ENCODE measurements at regions not wholly inside any gene's neighbourhood (a gene's known extent, or its start where the extent isn't known, plus 50 kb on each side); places are given as distances from the start of the nearest gene placed in this dataset.

- no peaks in the 10 kb centered on the region for H3K79me2 ChIP-seq (ENCODE audit: control insufficient read depth, insufficient read depth, low read length)
- no peak overlapping the region for H3K4me3 ChIP-seq (replicated peaks in 1 of 4; ENCODE audit: control extremely low read depth in 1 of 4, insufficient read depth in 1 of 4, low read depth in 3 of 4, low read length in 4 of 4)
- H2AFZ ChIP-seq (ENCODE audit: low read length) = no peak overlapping the region
- H3K9me3 ChIP-seq (ENCODE audit: control insufficient read depth, insufficient read depth, low read depth, low read length) = no peaks in the 10 kb centered on the region
- no peak overlapping the region for H3K27ac ChIP-seq (ENCODE audit: insufficient read depth, low read length)
- DNase-seq (ENCODE audit: low read depth in 2 of 2) = no peak
- no peak overlapping the region for H3K4me2 ChIP-seq (ENCODE audit: extremely low read depth, insufficient read depth, low read length)
- no peak overlapping the region for H3K9ac ChIP-seq (ENCODE audit: insufficient read depth, low read length)
- H4K20me1 ChIP-seq (ENCODE audit: control insufficient read depth, extremely low read depth, insufficient read depth, low read length) = no peaks in the 10 kb centered on the region
- no peaks in the 10 kb centered on the region for H3K27me3 ChIP-seq (ENCODE audit: control insufficient read depth, insufficient read depth, low read length)
- TF ChIP-seq CTCF (conservative IDR thresholded peaks at IDR 0.05 in 1 of 2, IDR thresholded peaks at IDR 0.05 in 1 of 2; ENCODE audit: low read depth in 1 of 2, low read length in 2 of 2) = no peak
- TF ChIP-seq EZH2 (IDR thresholded peaks at IDR 0.05; ENCODE audit: low read length, missing control alignments) = no peak
- no peaks in the 10 kb centered on the region for H3K4me1 ChIP-seq (ENCODE audit: control insufficient read depth, extremely low read depth, insufficient read depth, low read length)
- H3K36me3 ChIP-seq (ENCODE audit: control insufficient read depth, insufficient read depth, low read length) = no peaks in the 10 kb centered on the region
These were observed 60.8 kb upstream of the EPHA3 start for GRCh38 chr3:89046661-89047060.

GRCh38 chr3:89049119-89049518 is 58.3 kb upstream of the EPHA3 start:
- Histone ChIP-seq H3K4me2 (ENCODE audit: extremely low read depth, insufficient read depth, low read length) (no peak overlapping the region), H3K4me1 (ENCODE audit: control insufficient read depth, extremely low read depth, insufficient read depth, low read length) (no peaks in the 10 kb centered on the region), H3K36me3 (ENCODE audit: control insufficient read depth, insufficient read depth, low read length) (no peaks in the 10 kb centered on the region), H3K27ac (ENCODE audit: insufficient read depth, low read length) (no peak overlapping the region), H4K20me1 (ENCODE audit: control insufficient read depth, extremely low read depth, insufficient read depth, low read length) (no peaks in the 10 kb centered on the region), H3K4me3 (replicated peaks in 1 of 4; ENCODE audit: control extremely low read depth in 1 of 4, insufficient read depth in 1 of 4, low read depth in 3 of 4, low read length in 4 of 4) (no peak overlapping the region), H3K79me2 (ENCODE audit: control insufficient read depth, insufficient read depth, low read length) (no peaks in the 10 kb centered on the region), H3K27me3 (ENCODE audit: control insufficient read depth, insufficient read depth, low read length) (no peaks in the 10 kb centered on the region), H2AFZ (ENCODE audit: low read length) (no peak overlapping the region), H3K9ac (ENCODE audit: insufficient read depth, low read length) (no peak overlapping the region), H3K9me3 (ENCODE audit: control insufficient read depth, insufficient read depth, low read depth, low read length) (no peaks in the 10 kb centered on the region)
- DNase-seq (ENCODE audit: low read depth in 2 of 2) = no peak
- TF ChIP-seq CTCF (conservative IDR thresholded peaks at IDR 0.05 in 1 of 2, IDR thresholded peaks at IDR 0.05 in 1 of 2; ENCODE audit: low read depth in 1 of 2, low read length in 2 of 2) (peak; percentile 19 to 21), EZH2 (IDR thresholded peaks at IDR 0.05; ENCODE audit: low read length, missing control alignments) (no peak)

- Histone ChIP-seq H3K9ac (ENCODE audit: insufficient read depth, low read length) (no peak overlapping the region), H3K9me3 (ENCODE audit: control insufficient read depth, insufficient read depth, low read depth, low read length) (no peaks in the 10 kb centered on the region), H3K4me3 (replicated peaks in 1 of 4; ENCODE audit: control extremely low read depth in 1 of 4, insufficient read depth in 1 of 4, low read depth in 3 of 4, low read length in 4 of 4) (no peak overlapping the region), H3K27ac (ENCODE audit: insufficient read depth, low read length) (no peak overlapping the region), H2AFZ (ENCODE audit: low read length) (no peak overlapping the region), H4K20me1 (ENCODE audit: control insufficient read depth, extremely low read depth, insufficient read depth, low read length) (no peaks in the 10 kb centered on the region), H3K36me3 (ENCODE audit: control insufficient read depth, insufficient read depth, low read length) (no peaks in the 10 kb centered on the region), H3K27me3 (ENCODE audit: control insufficient read depth, insufficient read depth, low read length) (no peaks in the 10 kb centered on the region), H3K4me1 (ENCODE audit: control insufficient read depth, extremely low read depth, insufficient read depth, low read length) (no peaks in the 10 kb centered on the region), H3K79me2 (ENCODE audit: control insufficient read depth, insufficient read depth, low read length) (no peaks in the 10 kb centered on the region), H3K4me2 (ENCODE audit: extremely low read depth, insufficient read depth, low read length) (no peak overlapping the region)
- no peak for DNase-seq (ENCODE audit: low read depth in 2 of 2)
- TF ChIP-seq CTCF (conservative IDR thresholded peaks at IDR 0.05 in 1 of 2, IDR thresholded peaks at IDR 0.05 in 1 of 2; ENCODE audit: low read depth in 1 of 2, low read length in 2 of 2) (no peak), EZH2 (IDR thresholded peaks at IDR 0.05; ENCODE audit: low read length, missing control alignments) (no peak)
These were observed 55.0 kb upstream of the EPHA3 start for GRCh38 chr3:89052386-89052785.
